Suppressor macrophage treated with lipopolysaccharide for 1 hour (primary cell): ENCODE measurements at regions not wholly inside any gene's neighbourhood (a gene's known extent, or its start where the extent isn't known, plus 50 kb on each side); places are given as distances from the start of the nearest gene placed in this dataset.
"Not testable (repeated sequence)": the region's sequence is repeated elsewhere in the genome, so short reads cannot be mapped to it uniquely, and the experiment has no call there.

Experiments
- DNase-seq, 3 donors: peaks; one replicate each; pipeline ENCODE4 v3.0.0-alpha.2; 2020 to 2022

- DNase-seq, result no peak
These were observed 55.3 kb upstream of the NRBF2 start for GRCh38 chr10:63077800-63078199.

- no peak for DNase-seq
These were observed 60.2 kb upstream of the NRBF2 start for GRCh38 chr10:63072951-63073350.

- no peak for DNase-seq
These were observed 62.0 kb upstream of the NRBF2 start for GRCh38 chr10:63071145-63071544.

- DNase-seq, result no peak
These were observed 63.8 kb upstream of the NRBF2 start for GRCh38 chr10:63069318-63069717.

GRCh38 chr10:63068246-63068645, 64.9 kb upstream of the NRBF2 start:
- DNase-seq, result peak; percentile 66 to 87 (median 80)

GRCh38 chr10:63066606-63067005, 66.5 kb upstream of the NRBF2 start:
- DNase-seq, result no peak

GRCh38 chr10:63064706-63065105, 68.4 kb upstream of the NRBF2 start:
- no peak for DNase-seq

- no peak for DNase-seq
These were observed 74.9 kb upstream of the NRBF2 start for GRCh38 chr10:63058236-63058635.

- DNase-seq, result no peak
These were observed 75.6 kb upstream of the NRBF2 start for GRCh38 chr10:63057509-63057908.

- no peak for DNase-seq
These were observed 77.4 kb upstream of the NRBF2 start for GRCh38 chr10:63055705-63056104.

- DNase-seq, result peak in 1 of 3 donors; percentile 25
These were observed 78.1 kb upstream of the NRBF2 start for GRCh38 chr10:63054889-63055611.

GRCh38 chr10:63052083-63052482, 81.0 kb upstream of the NRBF2 start:
- no peak for DNase-seq

- DNase-seq, result no peak
These were observed 90.9 kb upstream of the NRBF2 start for GRCh38 chr10:63042256-63042655.

GRCh38 chr10:63033616-63034185, 99.4 kb upstream of the NRBF2 start:
- DNase-seq, result not testable (repeated sequence)

GRCh38 chr10:63030536-63030935, 102.6 kb upstream of the NRBF2 start:
- DNase-seq, result no peak

GRCh38 chr10:63027531-63027930, 105.6 kb upstream of the NRBF2 start:
- DNase-seq, result peak; percentile 40 to 58 (median 52)

GRCh38 chr10:63021225-63021624, 111.9 kb upstream of the NRBF2 start:
- peak; percentile 15 to 49 (median 19) for DNase-seq

GRCh38 chr10:63013755-63014154, 119.4 kb upstream of the NRBF2 start:
- DNase-seq, result no peak

GRCh38 chr10:63012623-63013022, 120.5 kb upstream of the NRBF2 start:
- DNase-seq, result no peak

- no peak for DNase-seq
These were observed 122.9 kb upstream of the NRBF2 start for GRCh38 chr10:63010203-63010602.

- DNase-seq, result no peak
These were observed 124.6 kb upstream of the NRBF2 start for GRCh38 chr10:63008491-63008890.

- no peak for DNase-seq
These were observed 126.0 kb upstream of the NRBF2 start for GRCh38 chr10:63007112-63007511.

- peak in 1 of 3 donors; percentile 29 for DNase-seq
These were observed 127.9 kb upstream of the NRBF2 start for GRCh38 chr10:63005246-63005645.

GRCh38 chr10:63003816-63004453, 129.2 kb upstream of the NRBF2 start:
- DNase-seq, result peak; percentile 17 to 53 (median 53)
